ENCODE measurements at regions not wholly inside any gene's neighbourhood (a gene's known extent, or its start where the extent isn't known, plus 50 kb on each side); places are given as distances from the start of the nearest gene placed in this dataset.

- TF ChIP-seq CTCF (IDR thresholded peaks at IDR 0.05) (no peak), POLR2A (IDR thresholded peaks at IDR 0.05) (no peak)
Measured at GRCh38 chr4:20391912-20392311, 140.2 kb downstream of the SLIT2 start.
